HK-2 (cell line): ENCODE measurements at regions not wholly inside any gene's neighbourhood (a gene's known extent, or its start where the extent isn't known, plus 50 kb on each side); places are given as distances from the start of the nearest gene placed in this dataset.
A peak's percentile ranks its signal among the peaks of the same experiment; 100 is the strongest.

Source experiments
- DNase-seq: peaks from one replicate; pipeline ENCODE4 v3.0.0-alpha.2; 2018; ENCODE audit not compliant: unreplicated experiment

DNA sequence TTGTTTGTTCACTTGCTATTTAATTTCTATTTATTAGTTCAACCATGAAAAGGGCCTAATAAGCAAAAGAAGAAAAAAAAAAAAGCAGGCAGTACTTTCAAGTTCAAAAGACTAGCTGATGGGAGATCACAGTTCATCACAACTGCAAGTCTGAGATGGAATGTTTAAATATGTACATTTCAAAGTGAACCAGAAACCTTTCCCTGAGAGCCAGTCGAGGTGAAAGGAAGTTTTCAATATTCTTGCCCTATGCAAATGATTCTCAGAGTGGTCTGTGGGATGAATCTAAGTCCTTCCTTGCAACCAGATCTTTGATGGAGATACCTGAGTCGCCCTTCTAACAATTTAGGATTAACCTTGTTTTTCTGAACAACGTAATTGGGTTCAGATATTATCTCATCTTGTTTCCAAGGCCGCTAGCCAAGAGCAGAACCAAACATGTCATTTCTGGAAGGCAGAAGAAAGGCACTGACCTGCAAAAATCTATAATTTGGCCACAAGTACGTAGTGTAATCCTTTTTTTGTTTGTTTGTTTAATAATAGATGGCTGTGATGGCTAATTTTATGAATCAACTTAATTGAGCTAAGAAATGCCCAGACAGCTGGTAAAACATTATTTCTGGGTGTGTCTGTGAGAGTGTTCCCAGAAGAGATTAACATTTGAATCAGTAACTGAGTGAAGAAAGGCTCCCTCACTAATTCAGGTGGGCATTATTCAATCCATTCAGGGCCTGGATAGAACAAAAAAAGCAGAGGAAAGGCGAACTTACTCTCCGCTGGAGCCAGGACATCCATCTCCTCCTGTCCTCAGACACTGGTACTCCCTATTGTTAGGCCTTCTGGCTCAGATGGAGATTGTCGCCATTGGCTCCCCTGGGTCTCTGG is 171.1 kb upstream of the TMPO start:
- DNase-seq: no peak

DNA sequence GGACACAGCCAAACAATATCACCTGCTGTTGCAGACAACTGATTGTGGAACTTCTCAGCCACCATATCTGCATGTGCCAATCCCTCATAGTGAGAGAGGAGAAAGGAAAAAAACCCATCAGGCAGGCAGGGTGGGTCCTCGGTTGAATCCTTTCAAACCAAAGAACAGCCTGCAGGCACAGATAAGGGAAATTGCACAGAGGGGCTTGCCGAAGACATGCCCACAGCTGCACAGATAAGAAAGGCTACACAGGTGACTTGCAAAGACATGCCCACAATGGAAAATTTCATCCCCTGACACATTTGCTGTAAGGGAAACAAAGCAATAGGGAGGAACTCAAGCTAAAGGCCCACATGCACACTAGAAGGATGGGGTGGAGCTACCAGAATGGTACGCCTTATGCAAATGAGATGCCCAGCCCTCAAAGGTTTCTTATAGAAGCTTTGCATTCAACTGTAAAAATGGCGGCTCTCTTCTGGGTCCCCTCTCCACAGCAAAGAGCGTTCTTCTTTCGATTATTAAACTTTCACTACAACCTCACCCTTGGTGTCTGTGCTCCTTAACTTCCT is 170.0 kb upstream of the TMPO start:
- no peak for DNase-seq

DNA sequence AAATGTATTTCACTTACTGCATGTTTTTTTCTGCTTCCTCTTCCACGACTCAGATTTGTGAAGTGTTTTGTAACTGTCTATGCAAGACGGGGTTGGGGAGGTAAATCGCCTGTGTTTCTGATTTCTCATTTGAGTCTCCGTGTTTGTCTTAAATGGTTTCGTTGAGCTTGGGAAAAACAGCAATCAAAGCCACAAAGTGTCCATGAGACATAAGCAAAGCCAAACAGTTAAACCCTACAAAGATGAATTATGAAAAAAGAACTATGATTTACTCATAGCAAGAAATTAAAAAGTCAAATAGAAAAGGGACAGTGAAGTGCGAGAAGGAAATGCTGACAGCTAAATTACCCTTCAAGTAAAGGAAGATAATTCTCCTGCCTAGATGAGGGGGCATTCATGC is 164.3 kb upstream of the TMPO start:
- no peak for DNase-seq

DNA sequence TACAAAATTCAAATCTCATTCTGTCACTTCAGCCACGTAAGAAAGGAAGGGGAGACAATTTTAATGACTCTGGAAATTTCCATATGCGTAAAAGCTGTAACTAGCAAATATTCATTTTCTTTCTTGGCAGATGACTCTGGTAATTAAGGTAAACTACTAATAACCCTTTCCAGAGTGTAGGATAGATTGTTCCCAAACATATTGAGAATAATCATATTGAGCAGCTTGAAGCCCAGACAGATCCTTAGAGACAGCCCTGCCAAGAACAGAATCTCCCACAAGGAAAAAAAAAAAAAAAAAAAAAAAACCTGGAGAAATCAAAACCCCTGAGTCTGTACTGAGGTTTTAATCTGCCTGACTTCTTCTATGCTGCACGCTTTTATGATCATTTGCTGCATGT is 163.6 kb upstream of the TMPO start:
- no peak for DNase-seq

DNA sequence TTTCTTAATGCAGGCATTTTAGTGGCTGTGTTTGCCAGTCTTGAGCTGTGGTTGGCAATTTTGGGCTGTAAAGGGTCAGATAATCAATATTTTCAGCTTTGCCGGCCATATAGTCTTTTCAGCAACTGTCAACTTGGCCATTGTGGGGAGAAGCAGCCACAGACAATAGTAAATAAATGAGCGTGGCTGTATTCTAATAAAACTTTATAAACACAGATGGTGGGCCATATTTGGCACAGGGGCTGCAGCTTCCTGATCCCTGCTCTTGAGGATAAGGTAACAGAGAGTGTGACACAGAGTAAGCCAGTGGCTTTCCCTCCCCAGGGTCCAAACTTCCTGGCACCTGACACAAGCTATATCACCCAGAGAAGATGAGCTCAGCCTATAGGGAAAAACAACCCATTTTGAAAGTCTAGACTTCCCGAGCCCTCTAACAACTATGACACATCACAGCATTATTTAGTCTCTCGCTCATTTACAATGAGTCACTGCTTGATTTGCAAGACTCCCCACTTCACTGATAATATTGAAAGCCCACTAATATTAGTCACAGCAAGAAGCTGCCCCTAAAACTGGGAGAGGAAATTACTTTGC is 163.1 kb upstream of the TMPO start:
- DNase-seq: peak; percentile 28

DNA sequence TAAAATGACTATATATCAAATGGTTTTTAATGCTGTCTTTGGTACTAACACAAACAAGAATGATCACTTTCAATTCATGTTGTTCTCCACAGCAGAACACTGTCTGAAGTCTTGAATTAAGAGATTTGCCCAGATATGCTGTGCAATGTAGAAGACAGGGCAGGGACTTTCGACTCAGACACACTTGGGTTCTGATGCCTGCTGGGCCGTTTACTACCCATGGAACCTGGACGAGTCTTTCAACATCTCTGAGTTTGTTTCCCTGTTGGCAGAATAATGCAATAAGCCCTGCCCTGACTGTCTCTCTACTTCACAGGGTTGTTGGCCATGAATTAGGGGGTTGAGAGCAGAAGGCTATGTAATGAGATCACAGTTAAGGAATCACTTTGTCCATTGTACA is 162.6 kb upstream of the TMPO start:
- no peak for DNase-seq

DNA sequence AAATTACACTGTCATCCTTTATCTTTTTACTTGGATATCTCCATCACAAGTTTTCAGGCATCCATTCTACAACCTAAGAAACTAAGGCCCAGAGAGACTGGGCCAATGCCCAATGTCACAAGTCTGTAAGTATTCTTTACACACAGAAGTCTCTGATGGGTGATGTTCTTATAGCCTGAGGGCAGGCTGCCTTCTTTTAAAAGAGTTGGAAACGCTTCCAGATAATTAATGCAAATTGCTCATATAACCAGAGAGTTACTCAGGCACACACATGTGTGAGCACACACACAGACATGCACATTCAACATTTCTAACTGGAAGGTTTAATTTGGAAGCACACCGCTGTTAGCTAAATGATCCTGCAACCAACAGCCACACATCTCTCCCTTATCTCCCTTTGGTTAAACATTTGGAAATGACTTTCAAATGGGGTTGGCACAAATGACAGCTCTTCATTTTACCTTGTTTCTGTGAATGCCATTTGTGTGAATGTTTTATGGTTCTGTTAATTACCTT is 160.8 kb upstream of the TMPO start:
- DNase-seq: no peak

DNA sequence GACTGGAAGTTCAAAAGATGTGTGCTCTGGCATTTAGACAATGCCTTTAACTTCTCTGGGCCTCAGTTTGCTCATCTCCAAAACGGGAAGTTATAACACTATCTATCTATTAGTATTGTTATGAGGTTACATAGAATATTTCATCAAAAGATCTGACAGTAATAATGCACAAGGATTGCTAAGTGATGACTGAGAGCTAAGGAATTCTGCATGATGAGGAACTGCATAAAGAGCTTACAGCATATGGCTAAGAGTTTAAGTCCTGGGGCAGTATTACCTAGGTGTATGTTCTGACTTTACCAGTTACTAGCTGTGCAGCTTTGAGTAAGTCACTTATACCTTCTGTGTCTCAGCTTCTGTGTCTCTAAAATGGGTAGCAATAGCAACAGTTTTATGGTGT is 160.1 kb upstream of the TMPO start:
- no peak for DNase-seq

DNA sequence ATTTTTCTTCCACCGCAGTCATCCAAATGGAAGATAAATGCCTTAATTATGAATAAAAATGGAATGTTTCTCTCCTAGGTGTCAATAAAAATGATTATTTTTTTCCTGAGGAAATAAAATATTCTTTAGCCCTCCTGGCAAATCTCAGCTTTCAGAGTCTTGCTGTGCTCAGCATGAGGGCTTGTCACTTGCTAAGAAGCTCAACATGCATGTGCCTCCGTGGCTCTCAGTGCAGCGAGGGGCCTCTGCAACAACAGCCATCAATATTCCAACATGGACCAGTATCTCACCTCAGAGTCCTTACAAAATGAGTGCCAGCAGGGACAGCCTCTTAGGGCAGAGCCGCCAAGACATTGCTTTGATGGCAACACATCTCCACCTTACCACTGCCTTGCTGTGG is 159.5 kb upstream of the TMPO start:
- DNase-seq: no peak

DNA sequence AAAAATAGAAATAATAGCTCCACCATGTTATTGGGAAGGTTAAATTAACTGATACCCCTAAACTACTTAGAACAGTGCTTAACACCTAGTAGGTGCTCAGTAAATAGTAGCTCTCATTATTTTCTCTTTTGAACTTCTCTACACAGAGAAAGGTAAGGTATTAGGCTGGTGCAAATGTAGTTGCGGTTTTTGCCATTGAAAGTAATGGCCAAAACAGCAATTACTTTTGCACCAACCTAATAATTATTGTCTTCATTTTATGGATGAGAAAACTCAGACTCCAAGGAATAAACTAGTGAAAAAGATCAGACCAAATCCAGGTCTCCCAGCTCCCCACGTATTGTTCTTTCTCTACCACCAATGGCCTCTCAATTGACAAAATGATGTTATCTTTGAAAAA is 157.2 kb upstream of the TMPO start:
- DNase-seq: no peak

DNA sequence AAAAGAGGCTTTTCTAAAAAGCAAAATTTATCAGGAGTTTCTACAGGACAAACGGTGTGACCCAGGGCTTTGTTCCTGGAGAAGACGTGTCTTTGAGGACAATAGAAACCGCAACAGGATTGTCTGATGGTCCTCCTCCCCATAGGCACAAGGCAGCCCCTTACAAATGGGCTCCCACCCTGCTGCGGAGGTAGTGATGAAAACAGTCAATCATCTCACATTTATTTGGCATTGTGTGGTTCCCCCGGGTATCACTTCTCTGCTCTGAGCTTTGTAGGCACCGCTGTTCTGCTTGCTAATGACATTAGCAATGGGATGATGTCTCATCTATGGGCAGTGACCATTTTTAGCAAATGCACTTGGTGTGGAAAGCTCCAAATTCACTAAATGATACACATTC is 155.5 kb upstream of the TMPO start:
- no peak for DNase-seq

DNA sequence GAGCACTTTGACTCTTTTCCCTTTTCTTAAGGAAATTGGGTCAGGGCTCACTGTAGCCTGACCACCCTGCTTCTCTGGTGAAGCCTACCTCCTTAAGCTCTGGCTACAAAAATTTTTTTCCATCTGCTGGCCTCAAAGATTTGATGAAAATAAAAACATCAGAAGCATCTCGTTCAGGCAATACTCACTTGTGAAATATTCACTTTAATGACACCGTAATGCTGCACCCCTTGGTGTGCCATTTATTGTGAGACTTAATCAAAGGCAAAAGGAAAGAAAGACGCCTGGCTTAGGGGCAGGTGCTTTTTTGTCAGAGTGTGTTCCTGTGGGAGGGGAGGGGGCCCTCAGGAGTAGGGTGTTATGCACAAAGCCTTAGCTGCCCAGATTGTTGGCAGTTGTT is 155.0 kb upstream of the TMPO start:
- no peak for DNase-seq

DNA sequence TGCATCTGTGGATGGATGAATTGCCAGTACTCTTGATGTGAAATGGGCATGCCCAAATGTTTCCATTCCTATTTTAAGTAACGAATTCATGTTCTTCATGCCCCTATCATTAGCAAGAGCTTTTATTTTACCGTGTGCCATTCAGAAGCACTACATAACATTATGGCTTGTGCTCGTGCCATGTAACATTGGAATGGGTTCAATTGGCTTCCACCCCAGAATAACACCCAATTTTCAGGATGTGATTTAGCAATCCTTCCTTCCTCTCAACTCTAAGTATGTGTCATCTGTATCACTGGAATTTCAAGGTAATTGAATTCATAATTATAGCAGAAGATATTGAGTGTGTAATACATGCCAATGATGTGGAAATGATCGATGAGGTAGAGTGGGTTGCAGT is 145.8 kb upstream of the TMPO start:
- no peak for DNase-seq

DNA sequence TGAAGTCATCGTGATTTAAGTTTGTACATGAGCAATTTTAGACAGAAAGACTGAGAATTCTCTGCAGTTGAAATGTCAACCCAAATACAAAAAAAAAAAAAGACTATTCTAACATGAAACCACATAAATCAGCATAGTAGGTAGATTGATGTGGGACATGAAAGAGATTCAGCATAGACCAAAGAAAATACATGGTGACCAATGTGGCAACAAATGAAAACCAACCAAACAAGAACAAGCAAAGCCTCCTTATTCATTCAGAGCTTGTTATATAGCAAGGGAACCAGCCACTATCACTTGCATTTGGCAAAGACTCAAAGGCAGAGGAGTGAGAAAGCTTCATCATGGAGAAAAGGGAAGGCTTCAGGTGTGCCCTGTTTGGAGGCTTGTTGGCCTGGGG is 144.4 kb upstream of the TMPO start:
- DNase-seq: no peak

DNA sequence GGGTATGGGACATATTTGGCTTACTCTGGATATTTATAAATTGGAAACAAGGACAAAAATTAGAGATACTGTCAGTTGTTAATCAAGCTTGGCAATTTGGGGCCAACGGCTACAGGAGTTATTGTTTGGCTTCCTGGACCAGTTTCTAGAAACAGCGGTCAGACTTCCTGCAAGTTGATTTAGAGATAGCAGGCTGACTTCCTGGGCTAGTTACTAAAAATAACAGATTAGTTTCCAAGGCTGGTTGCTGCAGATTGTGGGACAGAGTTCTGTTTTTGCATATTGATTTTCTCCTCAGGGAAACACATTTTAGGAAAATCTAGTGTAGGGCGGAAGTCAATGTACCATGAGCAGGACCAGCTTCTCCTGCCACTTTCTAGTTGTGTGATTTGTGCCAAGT is 144.0 kb upstream of the TMPO start:
- no peak for DNase-seq

DNA sequence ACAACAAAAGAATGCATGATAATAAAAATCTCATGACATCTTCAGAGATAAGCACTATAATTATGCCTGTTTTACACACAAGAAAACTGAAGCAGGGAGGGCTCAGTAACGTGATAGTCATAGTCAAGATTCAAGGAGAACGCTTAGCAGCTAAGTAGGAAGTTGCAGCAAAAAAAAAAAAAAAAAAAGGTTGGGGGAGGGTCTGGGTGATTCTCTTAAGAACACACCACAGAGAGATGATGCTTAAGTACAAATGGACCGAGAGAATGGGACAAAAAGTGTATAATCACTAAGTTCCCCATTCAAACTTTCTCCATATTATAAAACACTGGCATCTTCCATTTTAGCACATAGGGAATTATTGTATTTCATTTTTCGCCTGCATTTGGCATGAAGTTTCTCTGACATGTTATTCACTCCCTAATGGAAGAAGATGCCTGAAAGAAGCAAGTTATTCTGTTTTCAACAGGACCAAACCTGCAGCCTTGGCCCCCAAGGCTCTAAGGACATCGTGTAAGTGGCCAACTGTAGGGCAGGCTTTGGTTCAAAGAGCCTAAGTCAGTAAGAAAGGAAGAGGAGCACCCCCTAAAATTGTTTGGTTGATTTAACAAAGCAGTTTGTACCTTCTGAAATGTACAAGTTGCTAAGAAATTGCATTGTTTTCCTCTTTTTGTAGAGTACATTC is 142.9 kb upstream of the TMPO start:
- DNase-seq: no peak

DNA sequence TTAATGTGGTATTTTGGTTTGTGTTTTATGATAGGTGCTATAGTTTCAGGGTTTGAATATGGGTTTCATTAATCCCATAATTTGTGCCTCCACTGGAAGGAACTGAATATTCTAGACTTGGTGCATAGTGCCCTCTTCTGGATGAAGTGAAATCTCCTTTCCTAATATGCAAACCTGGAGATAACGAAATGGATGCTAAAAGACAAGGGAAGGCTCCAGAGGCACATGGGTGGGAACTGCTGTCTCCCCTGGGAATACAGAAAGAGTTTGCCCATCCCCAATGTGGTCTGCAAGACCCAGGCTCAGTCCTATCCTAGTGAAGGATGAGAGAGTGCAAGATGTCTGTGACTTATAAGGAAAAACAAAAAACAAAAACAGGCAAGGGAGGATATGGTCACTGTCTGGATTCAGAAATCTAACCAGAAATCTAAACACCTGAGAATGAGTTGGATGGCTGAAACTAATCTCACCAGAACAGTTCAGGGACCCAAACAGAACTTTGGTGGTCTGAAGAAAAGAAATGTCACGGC is 142.3 kb upstream of the TMPO start:
- DNase-seq: no peak

DNA sequence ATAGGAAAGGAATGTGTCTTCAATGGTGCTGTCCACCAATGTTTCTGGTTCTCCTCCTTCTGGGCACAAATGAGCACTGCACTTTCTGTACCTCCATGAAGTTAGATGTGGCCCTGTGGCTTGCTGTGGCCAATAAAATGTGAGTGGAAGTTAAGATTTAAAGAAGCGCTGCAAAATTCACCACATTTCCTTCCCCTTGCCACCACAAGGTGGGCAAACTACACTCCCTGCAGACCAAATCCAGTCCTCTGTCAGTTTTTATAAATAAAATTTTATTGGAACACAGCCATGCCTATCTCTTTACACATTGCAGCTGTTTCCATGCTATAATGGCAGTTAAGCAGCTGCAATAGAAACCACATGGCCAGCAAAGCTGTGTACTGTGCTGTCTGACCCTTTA is 141.4 kb upstream of the TMPO start:
- DNase-seq: no peak

DNA sequence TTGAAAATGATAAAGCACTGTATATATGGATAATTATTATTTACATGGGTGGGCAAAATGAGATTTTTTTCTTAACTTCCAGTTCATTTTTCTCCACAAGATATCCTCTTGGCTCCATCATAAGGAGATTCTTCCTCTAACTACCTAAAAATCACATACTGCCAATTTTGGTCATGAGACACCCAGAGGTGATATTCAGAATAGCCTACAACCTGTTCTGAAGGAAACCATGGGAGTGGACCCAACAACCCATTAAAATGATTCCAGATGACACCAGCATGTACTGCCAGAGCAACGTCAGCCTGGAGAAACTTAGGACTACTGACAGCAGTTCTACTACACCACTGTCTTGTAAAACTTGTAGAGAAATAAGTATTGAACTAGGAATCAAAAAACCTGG is 136.3 kb upstream of the TMPO start:
- DNase-seq: no peak

DNA sequence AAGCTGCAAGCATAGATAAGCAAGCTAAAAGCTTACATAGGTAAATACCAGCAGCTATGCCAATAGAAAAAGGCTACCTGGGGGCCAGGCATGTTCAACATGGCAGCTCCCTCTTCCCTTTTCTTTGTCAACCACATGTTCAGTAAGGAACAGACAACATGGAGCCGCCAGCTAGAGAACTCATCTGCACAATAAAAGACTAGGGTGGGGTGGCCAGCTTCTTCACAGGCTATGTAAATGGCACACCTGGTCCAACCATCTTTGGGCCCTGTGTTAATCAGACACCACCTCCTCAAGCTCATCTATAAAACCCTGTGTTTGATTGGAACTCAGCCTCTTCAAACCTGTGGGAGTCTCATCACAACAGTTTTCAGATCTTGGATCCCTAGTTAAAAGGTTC is 129.7 kb upstream of the TMPO start:
- DNase-seq: no peak

DNA sequence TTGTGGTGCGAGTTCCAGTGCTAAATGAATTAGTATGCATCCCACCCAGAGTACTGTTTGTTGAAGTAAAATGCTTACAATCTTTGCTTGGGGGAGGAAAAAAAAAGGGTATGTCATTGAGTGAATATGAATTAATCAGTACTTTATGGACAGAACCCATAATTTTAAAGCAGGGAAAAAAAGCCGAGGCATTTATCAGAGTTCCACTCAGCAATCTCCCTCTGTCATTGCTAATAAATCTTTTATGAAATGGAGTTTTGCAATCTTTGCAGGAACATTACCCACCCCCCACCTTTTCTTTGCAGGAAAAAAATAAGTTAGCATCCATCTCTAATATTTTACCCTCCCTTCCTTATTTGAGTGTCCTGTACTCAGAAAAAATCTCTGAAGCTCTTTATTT is 127.9 kb upstream of the TMPO start:
- no peak for DNase-seq

DNA sequence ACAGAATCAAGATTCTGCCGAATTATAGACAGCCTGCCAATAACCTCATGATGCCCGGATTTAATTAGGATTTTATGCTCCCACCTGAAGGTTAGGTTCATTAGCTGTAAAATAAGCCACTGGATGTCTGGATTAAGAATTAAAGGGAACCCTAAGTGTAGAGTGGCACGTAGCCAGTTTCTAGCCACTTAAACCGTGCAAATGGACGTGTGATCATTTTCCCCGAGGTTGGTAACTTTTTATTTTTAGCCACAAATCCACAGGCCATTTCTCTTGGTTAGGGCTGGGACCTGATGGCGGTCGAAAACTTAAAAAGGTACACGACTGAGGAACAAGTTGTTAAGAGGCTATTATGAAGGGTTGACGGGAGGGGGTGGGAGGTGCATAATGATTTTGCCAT is 127.3 kb upstream of the TMPO start:
- no peak for DNase-seq
